HepG2 (cell line): ENCODE measurements at regions not wholly inside any gene's neighbourhood (a gene's known extent, or its start where the extent isn't known, plus 50 kb on each side); places are given as distances from the start of the nearest gene placed in this dataset.

Experiments used
- MAFK ChIP-seq, 2 experiments: IDR thresholded peaks in 1 of 2; conservative IDR thresholded peaks in 1 of 2; 2 replicates each; pipeline ENCODE4 v1.6.1; 2011; ENCODE audit warnings: improper control_type of control experiment in 2 of 2, low read length in 2 of 2
- PCBP2 ChIP-seq: fragments of 200-400 bp; formaldehyde crosslinking; optimal IDR thresholded peaks from 2 replicates; pipeline ENCODE3; 2018; ENCODE audit warnings: low read length, low read depth; ENCODE audit not compliant: poor library complexity, severe bottlenecking
- SATB2 ChIP-seq: sonication (generic); formaldehyde crosslinking; IDR thresholded peaks from 2 replicates; pipeline ENCODE4 v1.5.0; 2020; ENCODE audit warnings: missing genetic modification reagents
- TBP ChIP-seq: sonication (generic); formaldehyde crosslinking; IDR thresholded peaks from 2 replicates; pipeline ENCODE4 v1.5.0; 2020; ENCODE audit warnings: missing genetic modification reagents
- TF ChIP-seq, protein P1 (sequence below): sonication (generic); formaldehyde crosslinking; IDR thresholded peaks from 2 replicates; pipeline ENCODE4 v1.9.0; 2022; ENCODE audit warnings: missing genetic modification reagents, mild to moderate bottlenecking, borderline replicate concordance
- TF ChIP-seq, protein P2 (sequence below): sonication (generic); formaldehyde crosslinking; IDR thresholded peaks from 2 replicates; pipeline ENCODE4 v1.4.0; 2020; ENCODE audit warnings: missing genetic modification reagents

DNA sequence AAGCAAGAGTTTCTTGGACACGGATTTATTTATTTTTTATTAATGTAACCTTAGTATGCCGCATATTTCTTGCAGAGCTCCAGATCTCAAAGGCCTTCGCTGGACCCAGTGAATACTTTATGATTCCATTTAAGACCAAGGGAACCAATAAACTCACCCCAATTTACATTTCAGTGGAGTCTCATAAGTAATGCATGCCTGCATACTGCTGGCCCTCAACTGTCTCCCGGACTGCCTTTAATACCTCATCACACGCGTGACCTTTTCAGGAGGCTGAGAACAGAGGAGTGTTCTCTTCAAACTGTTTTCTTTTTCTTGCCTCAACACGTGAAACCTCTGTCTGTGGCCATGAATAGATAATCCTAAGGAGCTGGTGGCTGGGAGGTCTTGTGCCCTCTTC, 240.9 kb downstream of the STIM2 start:
- no peak for TF ChIP-seq PCBP2
- TF ChIP-seq, protein P1, sequence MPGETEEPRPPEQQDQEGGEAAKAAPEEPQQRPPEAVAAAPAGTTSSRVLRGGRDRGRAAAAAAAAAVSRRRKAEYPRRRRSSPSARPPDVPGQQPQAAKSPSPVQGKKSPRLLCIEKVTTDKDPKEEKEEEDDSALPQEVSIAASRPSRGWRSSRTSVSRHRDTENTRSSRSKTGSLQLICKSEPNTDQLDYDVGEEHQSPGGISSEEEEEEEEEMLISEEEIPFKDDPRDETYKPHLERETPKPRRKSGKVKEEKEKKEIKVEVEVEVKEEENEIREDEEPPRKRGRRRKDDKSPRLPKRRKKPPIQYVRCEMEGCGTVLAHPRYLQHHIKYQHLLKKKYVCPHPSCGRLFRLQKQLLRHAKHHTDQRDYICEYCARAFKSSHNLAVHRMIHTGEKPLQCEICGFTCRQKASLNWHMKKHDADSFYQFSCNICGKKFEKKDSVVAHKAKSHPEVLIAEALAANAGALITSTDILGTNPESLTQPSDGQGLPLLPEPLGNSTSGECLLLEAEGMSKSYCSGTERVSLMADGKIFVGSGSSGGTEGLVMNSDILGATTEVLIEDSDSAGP = no peak
- no peak for TF ChIP-seq TBP (CRISPR knock-in tag)
- no peak for TF ChIP-seq MAFK (conservative IDR thresholded peaks at IDR 0.05 in 1 of 2, IDR thresholded peaks at IDR 0.05 in 1 of 2; ENCODE audit: low read length in 2 of 2)
- TF ChIP-seq SATB2 (CRISPR knock-in tag) = no peak
- TF ChIP-seq, protein P2, sequence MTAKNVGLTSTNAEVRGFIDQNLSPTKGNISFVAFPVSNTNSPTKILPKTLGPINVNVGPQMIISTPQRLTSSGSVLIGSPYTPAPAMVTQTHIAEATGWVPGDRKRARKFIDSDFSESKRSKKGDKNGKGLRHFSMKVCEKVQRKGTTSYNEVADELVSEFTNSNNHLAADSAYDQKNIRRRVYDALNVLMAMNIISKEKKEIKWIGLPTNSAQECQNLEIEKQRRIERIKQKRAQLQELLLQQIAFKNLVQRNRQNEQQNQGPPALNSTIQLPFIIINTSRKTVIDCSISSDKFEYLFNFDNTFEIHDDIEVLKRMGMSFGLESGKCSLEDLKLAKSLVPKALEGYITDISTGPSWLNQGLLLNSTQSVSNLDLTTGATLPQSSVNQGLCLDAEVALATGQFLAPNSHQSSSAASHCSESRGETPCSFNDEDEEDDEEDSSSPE (CRISPR knock-in tag) = no peak
